Large intestine (tissue), 3 donors: ENCODE measurements at regions not wholly inside any gene's neighbourhood (a gene's known extent, or its start where the extent isn't known, plus 50 kb on each side); places are given as distances from the start of the nearest gene placed in this dataset.

Experiments used
- DNase-seq, 2 donors: peaks; one replicate each; pipeline versions ENCODE4 v3.0.0 to v3.0.0-alpha.2; 2013
- H3K27ac ChIP-seq: one replicate; pipeline ENCODE4 v1.5.1; 2013; ENCODE audit warnings: low read length
- H3K27me3 ChIP-seq: 2 replicates; pipeline ENCODE4 v1.6.1; 2013; ENCODE audit warnings: low read length; ENCODE audit not compliant: control insufficient read depth, insufficient read depth
- H3K36me3 ChIP-seq: 2 replicates; pipeline ENCODE4 v1.6.1; 2013; ENCODE audit warnings: low read length; ENCODE audit not compliant: control insufficient read depth, insufficient read depth
- H3K4me1 ChIP-seq: one replicate; pipeline ENCODE4 v1.6.1; 2013; ENCODE audit warnings: low read length; ENCODE audit not compliant: control insufficient read depth, insufficient read depth
- H3K4me3 ChIP-seq: one replicate; pipeline ENCODE4 v1.5.1; 2013; ENCODE audit warnings: low read length
- H3K9me3 ChIP-seq: one replicate; pipeline ENCODE4 v1.6.1; 2013; ENCODE audit warnings: mild to moderate bottlenecking, low read depth, low read length, moderate library complexity; ENCODE audit not compliant: control insufficient read depth
- WGBS: methylation state at CpG from one replicate; pipeline ENCODE4 v1.1.5; 2013; ENCODE audit warnings: low lambda C conversion rate; ENCODE audit not compliant: insufficient coverage; 5-methylcytosine and 5-hydroxymethylcytosine counted together

DNA sequence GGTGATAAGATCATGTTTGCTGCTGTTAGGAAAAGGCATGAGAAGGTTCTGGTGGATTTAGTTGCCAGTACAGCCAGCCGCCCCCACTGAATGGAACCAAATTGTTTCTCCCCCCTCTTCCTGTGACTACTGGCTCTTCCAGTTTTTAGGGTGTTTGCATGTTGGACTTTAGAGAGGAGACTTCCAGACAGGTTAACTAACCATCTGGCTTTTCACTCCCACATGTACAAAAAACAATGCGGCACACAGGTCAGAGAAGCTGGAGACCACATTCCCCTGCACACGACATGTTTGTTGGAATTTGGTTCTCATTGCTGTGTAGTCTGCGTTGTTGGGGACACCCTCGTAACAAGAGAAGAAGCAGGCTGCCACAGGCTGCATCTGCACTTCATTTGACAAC, 103.9 kb upstream of the TMEM132C start:
- Histone ChIP-seq H3K4me1 (no peaks in the 10 kb centered on the region), H3K27me3 (no peaks in the 10 kb centered on the region), H3K9me3 (no peaks in the 10 kb centered on the region), H3K4me3 (no peak overlapping the region), H3K36me3 (no peaks in the 10 kb centered on the region), H3K27ac (no peak overlapping the region)
- no peak for DNase-seq
- WGBS = no CpG with 5 or more reads among the region's 5 CpGs

DNA sequence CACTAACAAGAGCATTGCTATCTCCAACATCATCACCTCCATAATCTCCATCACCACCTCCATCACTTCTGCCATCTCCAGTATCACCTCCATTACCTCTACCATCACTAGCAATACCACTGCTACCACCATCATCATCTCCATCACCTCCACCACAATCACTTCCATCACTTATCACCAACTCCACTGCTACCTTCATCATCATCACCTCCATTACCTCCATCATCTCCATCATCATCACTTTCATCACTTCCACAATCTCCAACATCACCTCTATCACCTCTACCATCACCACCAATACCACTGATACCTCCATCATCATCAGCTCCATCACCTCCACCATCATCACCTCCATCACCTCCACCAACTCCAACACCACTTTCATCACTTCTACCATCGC, 102.4 kb upstream of the TMEM132C start:
- 83% methylated on average over 1 of the region's 1 CpG for WGBS
- Histone ChIP-seq H3K9me3 (no peaks in the 10 kb centered on the region), H3K27ac (no peak overlapping the region), H3K4me1 (no peaks in the 10 kb centered on the region), H3K27me3 (no peaks in the 10 kb centered on the region), H3K36me3 (no peaks in the 10 kb centered on the region), H3K4me3 (no peak overlapping the region)
- DNase-seq = no peak

DNA sequence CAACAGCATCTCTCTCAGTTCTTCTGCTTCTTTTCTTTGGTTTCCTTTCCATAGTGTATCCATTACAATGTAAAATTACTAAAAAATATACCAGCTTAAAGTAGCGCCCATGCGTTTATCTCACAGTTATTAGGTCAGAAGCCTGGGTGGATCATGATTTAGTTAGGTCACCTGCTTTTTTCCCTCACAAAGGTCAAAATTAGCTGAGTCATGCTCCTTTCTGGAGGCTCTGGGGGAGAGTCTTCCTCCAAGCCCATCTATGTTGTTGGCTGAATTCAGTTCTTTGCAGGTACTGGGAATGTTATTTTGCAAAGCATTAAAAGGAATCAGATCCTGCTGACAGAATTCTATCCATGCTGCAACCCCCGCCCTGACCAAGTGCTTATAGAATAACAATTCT, 101.6 kb upstream of the TMEM132C start:
- Histone ChIP-seq H3K36me3 (no peaks in the 10 kb centered on the region), H3K4me3 (no peak overlapping the region), H3K4me1 (no peaks in the 10 kb centered on the region), H3K27ac (no peak overlapping the region), H3K27me3 (no peaks in the 10 kb centered on the region), H3K9me3 (no peaks in the 10 kb centered on the region)
- DNase-seq = no peak
- whole genome bisulfite sequencing = no CpG with 5 or more reads among the region's 3 CpGs

DNA sequence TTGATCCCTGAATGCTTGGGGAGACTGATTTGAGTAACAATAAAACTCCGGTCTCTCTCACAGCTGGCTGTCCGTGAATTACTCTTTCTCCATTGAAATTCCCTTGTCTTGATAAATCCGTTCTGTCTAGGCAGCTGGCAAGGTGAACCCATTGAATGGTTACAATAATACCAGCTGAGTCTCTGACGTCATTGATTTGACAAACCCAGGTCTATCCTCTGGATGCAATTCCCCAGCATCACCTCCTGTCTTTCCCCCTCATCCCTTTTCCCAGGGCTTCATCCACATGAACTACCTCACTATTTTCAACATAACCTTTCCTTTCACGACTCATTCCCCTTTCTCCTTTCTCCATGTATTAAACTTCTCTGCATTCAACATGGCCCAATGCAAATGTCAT, 98.7 kb upstream of the TMEM132C start:
- no peak overlapping the region for H3K4me3 ChIP-seq
- no peak for DNase-seq
- no peaks in the 10 kb centered on the region for H3K4me1 ChIP-seq
- WGBS = 88% methylated on average over 3 of the region's 5 CpGs
- H3K36me3 ChIP-seq = no peaks in the 10 kb centered on the region
- H3K27me3 ChIP-seq = no peaks in the 10 kb centered on the region
- no peaks in the 10 kb centered on the region for H3K9me3 ChIP-seq
- no peak overlapping the region for H3K27ac ChIP-seq

DNA sequence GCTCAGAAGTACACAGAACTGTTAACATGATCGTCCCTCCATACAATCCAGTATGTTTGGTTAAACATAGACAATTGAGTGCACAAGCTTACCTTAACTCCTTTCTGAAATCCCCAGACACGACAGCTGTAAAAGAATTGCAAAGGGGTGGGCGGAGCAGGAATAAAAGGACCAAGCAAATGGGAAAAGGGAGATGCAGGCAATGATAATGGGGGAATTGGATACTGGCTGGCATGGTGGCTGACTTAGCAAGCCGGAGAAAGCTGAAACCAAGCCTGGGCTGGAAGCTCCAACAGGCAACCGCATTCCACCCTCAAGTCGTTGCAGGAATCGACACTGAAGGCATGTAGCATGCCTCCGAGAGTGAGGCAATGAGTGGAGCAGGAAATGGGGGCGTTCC, 96.8 kb upstream of the TMEM132C start:
- Histone ChIP-seq H3K9me3 (no peaks in the 10 kb centered on the region), H3K27ac (no peak overlapping the region), H3K4me3 (no peak overlapping the region), H3K27me3 (no peaks in the 10 kb centered on the region), H3K4me1 (no peaks in the 10 kb centered on the region), H3K36me3 (no peaks in the 10 kb centered on the region)
- no peak for DNase-seq
- WGBS = no CpG with 5 or more reads among the region's 9 CpGs

DNA sequence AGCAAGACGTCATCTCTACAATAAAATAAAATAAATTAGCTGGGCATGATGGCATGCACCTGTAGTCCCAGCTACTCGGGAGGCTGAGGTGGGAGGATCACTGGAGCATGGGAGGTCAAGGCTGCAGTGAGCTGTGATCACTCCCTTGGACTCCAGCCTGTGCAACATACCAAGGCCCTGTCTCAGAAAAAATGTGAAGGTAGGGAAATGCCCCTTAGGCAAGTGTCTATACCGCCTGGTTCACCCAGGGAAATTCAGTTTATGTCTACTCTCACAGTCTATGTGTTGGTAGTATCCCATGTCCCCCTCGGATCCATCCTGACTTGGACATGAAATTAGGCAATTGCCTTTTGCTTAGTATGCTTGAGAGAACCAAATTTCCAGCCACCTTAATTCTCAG, 88.4 kb upstream of the TMEM132C start:
- H3K4me3 ChIP-seq = no peak overlapping the region
- no peak for DNase-seq
- WGBS = no CpG with 5 or more reads among the region's 4 CpGs
- no peaks in the 10 kb centered on the region for H3K4me1 ChIP-seq
- H3K27ac ChIP-seq = no peak overlapping the region
- no peaks in the 10 kb centered on the region for H3K27me3 ChIP-seq
- H3K9me3 ChIP-seq = no peaks in the 10 kb centered on the region
- H3K36me3 ChIP-seq = no peaks in the 10 kb centered on the region

DNA sequence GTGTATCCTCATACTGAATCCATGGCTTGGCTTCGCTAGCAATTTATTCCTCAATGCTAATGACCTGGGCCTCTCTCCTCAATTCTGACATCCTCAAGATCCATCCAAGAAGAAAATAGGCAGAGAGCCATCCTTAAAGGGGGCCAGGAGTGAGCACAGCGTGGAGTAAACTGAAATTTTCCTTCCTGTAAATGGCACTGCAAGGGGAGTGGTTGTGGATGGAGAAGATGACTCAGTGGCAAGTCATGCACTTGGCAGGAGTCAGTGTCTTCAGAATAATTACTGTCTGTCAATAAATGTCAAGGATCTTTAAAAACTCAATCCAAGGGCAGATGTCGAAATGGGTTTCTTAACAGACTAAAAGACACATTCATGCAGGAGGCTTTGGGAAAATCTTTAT, 88.0 kb upstream of the TMEM132C start:
- Histone ChIP-seq H3K27ac (no peak overlapping the region), H3K27me3 (no peaks in the 10 kb centered on the region), H3K36me3 (no peaks in the 10 kb centered on the region), H3K4me1 (no peaks in the 10 kb centered on the region), H3K4me3 (no peak overlapping the region), H3K9me3 (no peaks in the 10 kb centered on the region)
- no peak for DNase-seq
- WGBS = 86% methylated on average over 1 of the region's 3 CpGs

DNA sequence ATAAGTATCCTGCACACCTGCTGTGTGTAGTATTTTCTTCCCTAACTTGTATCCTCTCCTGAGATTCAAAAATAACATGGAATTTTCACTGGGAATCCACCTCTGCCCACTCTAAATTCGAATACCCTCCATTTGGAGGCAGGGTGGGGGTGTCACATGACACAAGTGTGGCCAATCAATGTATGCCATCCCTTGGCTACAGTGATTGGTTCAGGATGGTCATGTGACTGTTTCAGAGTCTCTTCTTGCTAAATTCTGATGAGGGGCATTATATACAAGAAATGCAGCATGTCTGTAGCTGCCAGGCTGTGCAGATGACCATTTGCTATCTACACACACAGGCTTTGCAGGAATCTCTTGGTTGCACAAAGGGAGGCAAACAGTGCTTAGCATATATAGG, 86.8 kb upstream of the TMEM132C start:
- Histone ChIP-seq H3K4me3 (no peak overlapping the region), H3K4me1 (no peaks in the 10 kb centered on the region), H3K27me3 (no peaks in the 10 kb centered on the region), H3K9me3 (no peaks in the 10 kb centered on the region), H3K36me3 (no peaks in the 10 kb centered on the region), H3K27ac (no peak overlapping the region)
- no CpG with 5 or more reads among the region's 1 CpG for WGBS
- no peak for DNase-seq

DNA sequence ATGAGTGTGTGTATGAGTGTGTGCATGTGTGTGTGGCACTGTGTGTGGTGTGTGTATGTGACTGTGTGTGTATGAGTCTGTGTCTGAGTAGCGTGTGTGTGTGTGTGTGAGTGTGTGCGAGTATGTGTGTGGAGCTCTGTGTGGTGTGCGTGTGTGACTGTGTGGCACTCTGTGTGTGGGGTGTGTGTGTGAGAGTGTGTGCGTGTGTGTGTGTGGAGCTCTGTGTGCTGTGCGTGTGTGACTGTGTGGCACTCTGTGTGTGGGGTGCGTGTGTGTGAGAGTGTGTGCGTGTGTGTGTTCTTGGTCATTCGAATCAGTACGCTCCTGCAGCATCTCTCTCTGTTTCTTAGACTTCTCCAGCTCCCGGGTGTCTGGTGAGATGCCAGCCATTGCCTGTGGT, 76.9 kb upstream of the TMEM132C start:
- no peaks in the 10 kb centered on the region for H3K27me3 ChIP-seq
- H3K4me3 ChIP-seq = no peak overlapping the region
- no peak for DNase-seq
- WGBS = no CpG with 5 or more reads among the region's 10 CpGs
- H3K36me3 ChIP-seq = no peaks in the 10 kb centered on the region
- peaks cover 24% of the 10 kb centered on the region for H3K9me3 ChIP-seq
- no peak overlapping the region for H3K27ac ChIP-seq
- H3K4me1 ChIP-seq = no peaks in the 10 kb centered on the region

DNA sequence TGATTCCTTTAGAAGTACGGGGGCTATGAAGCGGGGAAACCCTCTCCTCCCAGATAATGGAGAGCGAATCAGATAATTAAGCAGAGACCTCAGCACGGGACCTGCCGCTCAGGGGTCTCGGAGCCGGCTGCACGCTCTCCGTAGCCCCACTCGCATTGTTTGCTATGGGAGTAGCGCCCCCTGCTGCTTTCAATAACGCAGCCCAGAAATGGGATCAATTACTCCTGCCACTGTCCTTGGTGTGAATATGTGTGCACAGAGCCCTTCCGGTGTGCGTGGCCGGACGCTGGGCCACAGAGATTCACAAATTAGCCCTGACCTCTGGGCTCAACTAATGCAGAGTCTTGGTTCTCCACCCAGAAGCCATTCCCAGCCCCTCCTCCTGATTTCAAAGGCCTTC, 76.4 kb upstream of the TMEM132C start:
- no peak for DNase-seq
- Histone ChIP-seq H3K36me3 (no peaks in the 10 kb centered on the region), H3K9me3 (peaks cover 24% of the 10 kb centered on the region), H3K4me3 (no peak overlapping the region), H3K27ac (no peak overlapping the region), H3K4me1 (no peaks in the 10 kb centered on the region), H3K27me3 (no peaks in the 10 kb centered on the region)
- WGBS = no CpG with 5 or more reads among the region's 16 CpGs

DNA sequence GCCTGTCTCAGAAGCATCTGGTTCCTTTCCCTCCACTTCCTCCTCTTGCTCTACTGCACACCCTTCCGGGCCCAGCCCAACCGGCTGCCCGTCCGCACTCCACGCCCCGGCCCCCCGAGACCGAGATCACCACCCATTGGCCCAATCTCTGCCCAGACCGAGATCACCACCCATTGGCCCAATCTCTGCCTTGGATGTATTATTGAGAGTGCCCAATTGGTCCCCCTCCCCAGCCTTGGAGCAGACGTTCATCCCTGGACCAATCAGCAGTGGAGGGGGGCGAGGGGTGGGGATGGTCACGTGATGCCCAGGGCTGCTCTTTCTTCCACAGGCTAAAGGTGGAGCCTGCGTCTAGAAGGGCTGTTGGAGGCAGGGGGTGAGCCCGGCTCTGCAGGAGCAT, 75.6 kb upstream of the TMEM132C start:
- H3K9me3 ChIP-seq = peaks cover 24% of the 10 kb centered on the region
- no peak overlapping the region for H3K27ac ChIP-seq
- H3K4me3 ChIP-seq = no peak overlapping the region
- no peaks in the 10 kb centered on the region for H3K36me3 ChIP-seq
- WGBS = no CpG with 5 or more reads among the region's 14 CpGs
- H3K27me3 ChIP-seq = no peaks in the 10 kb centered on the region
- H3K4me1 ChIP-seq = no peaks in the 10 kb centered on the region
- DNase-seq = no peak
